ENCODE measurements at regions not wholly inside any gene's neighbourhood (a gene's known extent, or its start where the extent isn't known, plus 50 kb on each side); places are given as distances from the start of the nearest gene placed in this dataset.

GRCh38 chr4:35541146-35541887, 703.0 kb downstream of the ARAP2 start:
- Histone ChIP-seq H3K9me3 (ENCODE audit: control insufficient read depth in 1 of 2, low read length in 2 of 2) (no peaks in the 10 kb centered on the region), H3K36me3 (ENCODE audit: insufficient read depth, low read length) (no peaks in the 10 kb centered on the region), H3K4me3 (ENCODE audit: low read length in 2 of 2) (no peak overlapping the region), H3K27me3 (ENCODE audit: insufficient read depth, low read length) (no peaks in the 10 kb centered on the region), H3K4me1 (ENCODE audit: insufficient read depth, low read length) (no peaks in the 10 kb centered on the region), H3K27ac (ENCODE audit: low read depth, low read length) (no peak overlapping the region)
- intact Hi-C loops (cut with micrococcal nuclease), result no loop called here
- H3K27me3 Mint-ChIP-seq, result no peaks in the 10 kb centered on the region
- no peak overlapping the region for H3K4me3 Mint-ChIP-seq
- H3K9me3 Mint-ChIP-seq, result peaks cover 2 to 14% (median 8%) of the 10 kb centered on the region in 8 donors
- peak in 1 of 5 donors; percentile 36 for DNase-seq
- CTCF ChIA-PET (ENCODE audit: partially characterized antibody), result no interaction called here
- POLR2A ChIA-PET (ENCODE audit: partially characterized antibody), result no interaction called here
- H3K27ac Mint-ChIP-seq, result no peak overlapping the region
- H3K4me1 Mint-ChIP-seq, result no peaks in the 10 kb centered on the region
- H3K36me3 Mint-ChIP-seq, result no peaks in the 10 kb centered on the region

DNA sequence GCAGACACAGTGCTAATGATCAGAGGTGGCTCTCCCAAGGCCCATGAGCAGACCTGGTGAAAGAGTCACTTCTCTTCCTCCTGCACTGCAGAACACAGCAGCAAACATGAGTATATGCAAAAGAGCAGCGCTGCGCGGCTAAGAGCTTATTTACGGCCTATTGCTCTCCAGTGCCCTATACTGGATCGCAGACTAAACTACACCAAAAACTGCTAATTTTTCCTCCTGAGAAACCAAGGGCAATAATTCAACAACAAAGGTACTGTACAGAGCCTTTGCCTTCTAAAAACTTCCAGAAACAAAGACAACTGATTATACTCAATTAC, 702.5 kb downstream of the ARAP2 start:
- peaks cover 2 to 14% (median 8%) of the 10 kb centered on the region in 8 donors for H3K9me3 Mint-ChIP-seq
- no peak for DNase-seq
- no peaks in the 10 kb centered on the region for H3K36me3 Mint-ChIP-seq
- Histone ChIP-seq H3K27ac (ENCODE audit: low read depth, low read length) (no peak overlapping the region), H3K36me3 (ENCODE audit: insufficient read depth, low read length) (no peaks in the 10 kb centered on the region), H3K4me3 (ENCODE audit: low read length in 2 of 2) (no peak overlapping the region), H3K9me3 (ENCODE audit: control insufficient read depth in 1 of 2, low read length in 2 of 2) (no peaks in the 10 kb centered on the region), H3K4me1 (ENCODE audit: insufficient read depth, low read length) (no peaks in the 10 kb centered on the region), H3K27me3 (ENCODE audit: insufficient read depth, low read length) (no peaks in the 10 kb centered on the region)
- no peaks in the 10 kb centered on the region for H3K4me1 Mint-ChIP-seq
- H3K27ac Mint-ChIP-seq, result no peak overlapping the region
- ChIA-PET POLR2A (ENCODE audit: partially characterized antibody) (no interaction called here), CTCF (ENCODE audit: partially characterized antibody) (no interaction called here)
- H3K27me3 Mint-ChIP-seq, result no peaks in the 10 kb centered on the region
- intact Hi-C loops (cut with micrococcal nuclease), result no loop called here
- H3K4me3 Mint-ChIP-seq, result no peak overlapping the region

DNA sequence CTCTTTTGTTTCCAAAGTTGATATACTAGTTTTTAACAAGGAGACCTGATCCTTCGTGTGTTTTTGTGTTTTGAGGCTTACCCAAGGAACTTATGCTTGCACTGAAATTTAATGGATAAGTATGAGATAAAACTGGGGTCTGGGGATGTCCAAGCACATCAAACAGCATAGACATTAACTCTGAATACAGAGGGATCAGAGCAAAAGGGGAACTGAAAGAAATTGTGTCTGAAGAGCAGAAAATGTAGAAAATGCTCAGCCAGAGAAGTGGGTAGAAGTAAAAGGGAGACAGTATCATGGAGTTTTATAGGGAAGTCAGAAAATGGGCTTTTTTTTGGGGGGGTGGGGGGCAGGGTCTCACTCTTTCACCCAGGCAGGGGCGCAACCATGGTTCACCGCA, 695.4 kb downstream of the ARAP2 start:
- Mint-ChIP-seq H3K27me3 (no peaks in the 10 kb centered on the region), H3K4me1 (no peaks in the 10 kb centered on the region), H3K4me3 (no peak overlapping the region), H3K27ac (no peak overlapping the region), H3K9me3 (peaks cover 0 to 9% (median 2%) of the 10 kb centered on the region in 8 donors), H3K36me3 (no peaks in the 10 kb centered on the region)
- Histone ChIP-seq H3K9me3 (ENCODE audit: control insufficient read depth in 1 of 2, low read length in 2 of 2) (no peaks in the 10 kb centered on the region), H3K27me3 (ENCODE audit: insufficient read depth, low read length) (no peaks in the 10 kb centered on the region), H3K4me3 (ENCODE audit: low read length in 2 of 2) (no peak overlapping the region), H3K4me1 (ENCODE audit: insufficient read depth, low read length) (no peaks in the 10 kb centered on the region), H3K36me3 (ENCODE audit: insufficient read depth, low read length) (no peaks in the 10 kb centered on the region), H3K27ac (ENCODE audit: low read depth, low read length) (no peak overlapping the region)
- intact Hi-C loops (cut with micrococcal nuclease), result no loop called here
- ChIA-PET POLR2A (ENCODE audit: partially characterized antibody) (no interaction called here), CTCF (ENCODE audit: partially characterized antibody) (no interaction called here)
- no peak for DNase-seq

DNA sequence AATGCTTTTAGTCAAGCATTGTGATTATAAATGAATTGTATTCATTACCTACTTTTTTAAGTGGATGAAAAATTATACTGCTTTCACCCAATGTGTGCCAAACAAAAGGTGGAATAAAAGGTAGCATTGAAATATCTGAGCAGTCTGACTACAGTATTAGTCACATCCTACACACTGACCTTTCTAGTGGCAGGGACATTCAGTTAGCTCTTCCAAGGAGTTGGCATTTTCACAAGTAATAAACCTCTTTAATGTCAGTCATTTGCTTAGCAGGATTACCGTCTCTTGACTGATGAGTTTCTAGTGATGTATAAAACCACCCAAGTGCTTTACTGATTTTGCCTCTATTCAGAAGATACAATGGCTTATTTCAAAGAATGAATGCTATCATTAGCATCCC, 687.9 kb downstream of the ARAP2 start:
- H3K4me3 Mint-ChIP-seq, result no peak overlapping the region
- H3K27me3 ChIP-seq (ENCODE audit: insufficient read depth, low read length), result no peaks in the 10 kb centered on the region
- H3K36me3 Mint-ChIP-seq, result no peaks in the 10 kb centered on the region
- H3K9me3 ChIP-seq (ENCODE audit: control insufficient read depth in 1 of 2, low read length in 2 of 2), result no peaks in the 10 kb centered on the region
- H3K36me3 ChIP-seq (ENCODE audit: insufficient read depth, low read length), result no peaks in the 10 kb centered on the region
- ChIA-PET CTCF (ENCODE audit: partially characterized antibody) (no interaction called here), POLR2A (ENCODE audit: partially characterized antibody) (no interaction called here)
- peaks cover 0 to 3% (median 0%) of the 10 kb centered on the region in 8 donors for H3K9me3 Mint-ChIP-seq
- DNase-seq, result no peak
- no peaks in the 10 kb centered on the region for H3K4me1 ChIP-seq (ENCODE audit: insufficient read depth, low read length)
- H3K4me3 ChIP-seq (ENCODE audit: low read length in 2 of 2), result no peak overlapping the region
- H3K27ac Mint-ChIP-seq, result no peak overlapping the region
- intact Hi-C loops (cut with micrococcal nuclease), result no loop called here
- H3K4me1 Mint-ChIP-seq, result no peaks in the 10 kb centered on the region
- no peak overlapping the region for H3K27ac ChIP-seq (ENCODE audit: low read depth, low read length)
- H3K27me3 Mint-ChIP-seq, result no peaks in the 10 kb centered on the region

GRCh38 chr4:35559559-35560365, 684.6 kb downstream of the ARAP2 start:
- Mint-ChIP-seq H3K27ac (no peak overlapping the region), H3K4me3 (no peak overlapping the region), H3K27me3 (no peaks in the 10 kb centered on the region), H3K36me3 (no peaks in the 10 kb centered on the region), H3K9me3 (peaks cover 0 to 3% (median 0%) of the 10 kb centered on the region in 8 donors), H3K4me1 (no peaks in the 10 kb centered on the region)
- no peak for DNase-seq
- H3K4me1 ChIP-seq (ENCODE audit: insufficient read depth, low read length), result no peaks in the 10 kb centered on the region
- no peaks in the 10 kb centered on the region for H3K9me3 ChIP-seq (ENCODE audit: control insufficient read depth in 1 of 2, low read length in 2 of 2)
- no peak overlapping the region for H3K4me3 ChIP-seq (ENCODE audit: low read length in 2 of 2)
- intact Hi-C loops (cut with micrococcal nuclease), result no loop called here
- CTCF ChIA-PET (ENCODE audit: partially characterized antibody), result no interaction called here
- H3K36me3 ChIP-seq (ENCODE audit: insufficient read depth, low read length), result no peaks in the 10 kb centered on the region
- no peak overlapping the region for H3K27ac ChIP-seq (ENCODE audit: low read depth, low read length)
- no peaks in the 10 kb centered on the region for H3K27me3 ChIP-seq (ENCODE audit: insufficient read depth, low read length)
- POLR2A ChIA-PET (ENCODE audit: partially characterized antibody), result no interaction called here

DNA sequence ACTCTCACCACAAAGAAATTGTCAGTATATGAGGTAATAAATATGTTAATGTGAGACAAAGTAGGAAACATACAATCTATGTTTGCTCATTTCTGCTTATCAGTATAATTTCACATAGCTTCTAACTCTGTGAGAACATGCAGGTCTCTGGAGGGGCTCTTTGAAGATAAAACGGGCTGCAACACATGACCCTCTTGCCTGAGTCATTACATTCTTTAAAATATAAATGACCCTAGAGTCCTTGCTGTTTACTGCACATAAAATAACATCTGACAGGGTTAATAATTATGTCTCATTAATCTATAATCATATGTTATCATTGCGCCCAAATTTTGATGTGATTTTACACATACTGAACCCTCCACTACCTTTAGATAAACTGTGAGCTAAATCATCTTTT, 681.5 kb downstream of the ARAP2 start:
- Histone ChIP-seq H3K4me3 (ENCODE audit: low read length in 2 of 2) (no peak overlapping the region), H3K27me3 (ENCODE audit: insufficient read depth, low read length) (no peaks in the 10 kb centered on the region), H3K27ac (ENCODE audit: low read depth, low read length) (no peak overlapping the region), H3K4me1 (ENCODE audit: insufficient read depth, low read length) (no peaks in the 10 kb centered on the region), H3K9me3 (ENCODE audit: control insufficient read depth in 1 of 2, low read length in 2 of 2) (no peaks in the 10 kb centered on the region), H3K36me3 (ENCODE audit: insufficient read depth, low read length) (no peaks in the 10 kb centered on the region)
- H3K36me3 Mint-ChIP-seq, result no peaks in the 10 kb centered on the region
- H3K4me1 Mint-ChIP-seq, result no peaks in the 10 kb centered on the region
- H3K9me3 Mint-ChIP-seq, result peaks cover 0 to 3% (median 0%) of the 10 kb centered on the region in 8 donors
- intact Hi-C loops (cut with micrococcal nuclease), result no loop called here
- DNase-seq, result no peak
- ChIA-PET CTCF (ENCODE audit: partially characterized antibody) (no interaction called here), POLR2A (ENCODE audit: partially characterized antibody) (no interaction called here)
- no peaks in the 10 kb centered on the region for H3K27me3 Mint-ChIP-seq
- H3K27ac Mint-ChIP-seq, result no peak overlapping the region
- no peak overlapping the region for H3K4me3 Mint-ChIP-seq

GRCh38 chr4:35565640-35566039, 678.7 kb downstream of the ARAP2 start:
- peaks cover 0 to 4% (median 0%) of the 10 kb centered on the region in 8 donors for H3K9me3 Mint-ChIP-seq
- intact Hi-C loops (cut with micrococcal nuclease), result no loop called here
- H3K27ac ChIP-seq (ENCODE audit: low read depth, low read length), result no peak overlapping the region
- H3K4me3 ChIP-seq (ENCODE audit: low read length in 2 of 2), result no peak overlapping the region
- no peak for DNase-seq
- H3K36me3 ChIP-seq (ENCODE audit: insufficient read depth, low read length), result no peaks in the 10 kb centered on the region
- no peak overlapping the region for H3K27ac Mint-ChIP-seq
- no peaks in the 10 kb centered on the region for H3K4me1 Mint-ChIP-seq
- ChIA-PET POLR2A (ENCODE audit: partially characterized antibody) (no interaction called here), CTCF (ENCODE audit: partially characterized antibody) (no interaction called here)
- no peaks in the 10 kb centered on the region for H3K27me3 Mint-ChIP-seq
- no peaks in the 10 kb centered on the region for H3K9me3 ChIP-seq (ENCODE audit: control insufficient read depth in 1 of 2, low read length in 2 of 2)
- no peaks in the 10 kb centered on the region for H3K27me3 ChIP-seq (ENCODE audit: insufficient read depth, low read length)
- H3K4me1 ChIP-seq (ENCODE audit: insufficient read depth, low read length), result no peaks in the 10 kb centered on the region
- no peaks in the 10 kb centered on the region for H3K36me3 Mint-ChIP-seq
- H3K4me3 Mint-ChIP-seq, result no peak overlapping the region
